H9 (cell line): ENCODE measurements at regions not wholly inside any gene's neighbourhood (a gene's known extent, or its start where the extent isn't known, plus 50 kb on each side); places are given as distances from the start of the nearest gene placed in this dataset.

Experiments used
- DNase-seq: peaks from one replicate; pipeline ENCODE4 v3.0.0-alpha.2; 2017
- H2AFZ ChIP-seq: one replicate; pipeline ENCODE4 v1.6.1; 2013; ENCODE audit warnings: mild to moderate bottlenecking, low read length, control low read depth, moderate library complexity
- H2AK5ac ChIP-seq: 2 replicates; pipeline ENCODE4 v1.6.1; 2013; ENCODE audit warnings: low read length, control low read depth, mixed read lengths; ENCODE audit not compliant: insufficient read length
- H2BK120ac ChIP-seq: one replicate; pipeline ENCODE4 v1.6.1; 2013; ENCODE audit warnings: low read depth, mild to moderate bottlenecking, low read length, control low read depth, inconsistent platforms; ENCODE audit not compliant: poor library complexity, severe bottlenecking
- H2BK12ac ChIP-seq: 2 replicates; pipeline ENCODE4 v1.6.1; 2013; ENCODE audit warnings: low read length, control low read depth, mixed read lengths, low read depth; ENCODE audit not compliant: insufficient read length
- H2BK15ac ChIP-seq: 2 replicates; pipeline ENCODE4 v1.6.1; 2013; ENCODE audit warnings: low read depth, low read length, control low read depth
- H2BK20ac ChIP-seq: one replicate; pipeline ENCODE4 v1.6.1; 2013; ENCODE audit warnings: low read depth, mild to moderate bottlenecking, low read length, control low read depth, inconsistent platforms; ENCODE audit not compliant: poor library complexity, severe bottlenecking
- H2BK5ac ChIP-seq: 2 replicates; pipeline ENCODE4 v1.6.1; 2013; ENCODE audit warnings: low read length, control low read depth, mixed read lengths; ENCODE audit not compliant: insufficient read length
- H3K14ac ChIP-seq: 2 replicates; pipeline ENCODE4 v1.6.1; 2013; ENCODE audit warnings: low read length, control low read depth; ENCODE audit not compliant: insufficient read depth
- H3K18ac ChIP-seq: 2 replicates; pipeline ENCODE4 v1.6.1; 2013; ENCODE audit warnings: low read depth, mild to moderate bottlenecking, mixed read lengths, low read length, control low read depth; ENCODE audit not compliant: insufficient read length
- H3K23ac ChIP-seq: 2 replicates; pipeline ENCODE4 v1.6.1; 2013; ENCODE audit warnings: low read length, control low read depth, mixed read lengths, low read depth; ENCODE audit not compliant: insufficient read length
- H3K23me2 ChIP-seq: 2 replicates; pipeline ENCODE4 v1.6.1; 2013; ENCODE audit warnings: low read depth, mild to moderate bottlenecking, mixed read lengths, low read length, control low read depth; ENCODE audit not compliant: insufficient read length, poor library complexity, severe bottlenecking
- H3K27ac ChIP-seq: 2 replicates; pipeline ENCODE4 v1.5.1; 2013; ENCODE audit warnings: low read length, control low read depth, mixed read lengths, low read depth; ENCODE audit not compliant: insufficient read length
- H3K27me3 ChIP-seq: 2 replicates; pipeline ENCODE4 v1.6.1; 2013; ENCODE audit warnings: low read length, control low read depth, inconsistent platforms; ENCODE audit not compliant: insufficient read depth
- H3K4ac ChIP-seq: 2 replicates; pipeline ENCODE4 v1.6.1; 2013; ENCODE audit warnings: low read depth, mild to moderate bottlenecking, control low read depth, inconsistent platforms, low read length, moderate library complexity
- H3K4me1 ChIP-seq: 2 replicates; pipeline ENCODE4 v1.6.1; 2013; ENCODE audit warnings: low read length, control low read depth, inconsistent platforms; ENCODE audit not compliant: insufficient read depth
- H3K4me2 ChIP-seq: 2 replicates; pipeline ENCODE4 v1.6.1; 2013; ENCODE audit warnings: low read length, control low read depth, mixed read lengths; ENCODE audit not compliant: insufficient read length, insufficient read depth
- H3K56ac ChIP-seq: 2 replicates; pipeline ENCODE4 v1.6.1; 2013; ENCODE audit warnings: low read depth, mild to moderate bottlenecking, mixed read lengths, low read length, control low read depth; ENCODE audit not compliant: insufficient read length
- H3K79me1 ChIP-seq: 2 replicates; pipeline ENCODE4 v1.6.1; 2013; ENCODE audit warnings: low read depth, mild to moderate bottlenecking, moderate library complexity, low read length, control low read depth, inconsistent platforms; ENCODE audit not compliant: insufficient read depth, poor library complexity, severe bottlenecking
- H3K79me2 ChIP-seq: 2 replicates; pipeline ENCODE4 v1.6.1; 2013; ENCODE audit warnings: low read length, control low read depth, inconsistent platforms; ENCODE audit not compliant: insufficient read depth
- H3K9ac ChIP-seq: 2 replicates; pipeline ENCODE4 v1.6.1; 2013; ENCODE audit warnings: low read length, control low read depth, mixed read lengths; ENCODE audit not compliant: insufficient read length; ENCODE audit errors: extremely low read depth
- H3K9me3 ChIP-seq: one replicate; pipeline ENCODE4 v1.6.1; 2013; ENCODE audit warnings: low read depth, low read length, inconsistent platforms; ENCODE audit not compliant: control insufficient read depth
- H3T11ph ChIP-seq: one replicate; pipeline ENCODE4 v1.6.1; 2013; ENCODE audit warnings: mild to moderate bottlenecking, low read length, control low read depth, inconsistent platforms
- H4K20me1 ChIP-seq: one replicate; pipeline ENCODE4 v1.6.1; 2013; ENCODE audit not compliant: control insufficient read depth, insufficient read length, insufficient read depth
- H4K5ac ChIP-seq: 2 replicates; pipeline ENCODE4 v1.6.1; 2013; ENCODE audit warnings: low read depth, mild to moderate bottlenecking, mixed read lengths, low read length, control low read depth; ENCODE audit not compliant: insufficient read length
- H4K8ac ChIP-seq: replicated peaks from 2 replicates; pipeline ENCODE4 v1.6.1; 2013; ENCODE audit warnings: low read length, control low read depth, mixed read lengths, low read depth; ENCODE audit not compliant: insufficient read length
- H4K91ac ChIP-seq: 2 replicates; pipeline ENCODE4 v1.6.1; 2013; ENCODE audit warnings: low read depth, mild to moderate bottlenecking, moderate library complexity, mixed read lengths, low read length, control low read depth; ENCODE audit not compliant: insufficient read length
- H3K27ac Mint-ChIP-seq, 3 experiments: 2 replicates in 2 of 3; 3 replicates in 1 of 3; pipeline ENCODE4 v1.8.0; 2020 to 2021; ENCODE audit warnings: mixed read lengths in 3 of 3, mild to moderate bottlenecking in 1 of 3, moderate library complexity in 1 of 3
- H3K27me3 Mint-ChIP-seq: 2 replicates; pipeline ENCODE4 v1.8.0; 2021; ENCODE audit warnings: low read depth, mild to moderate bottlenecking, moderate library complexity, mixed read lengths
- H3K36me3 Mint-ChIP-seq, 3 experiments: 2 replicates in 2 of 3; 3 replicates in 1 of 3; pipeline ENCODE4 v1.8.0; 2020 to 2021; ENCODE audit warnings: low read depth in 3 of 3, mixed read lengths in 3 of 3; ENCODE audit not compliant: insufficient read depth in 1 of 3
- H3K4me1 Mint-ChIP-seq, 2 experiments: 2 replicates each; pipeline ENCODE4 v1.8.0; 2020; ENCODE audit warnings: mixed read lengths in 2 of 2
- H3K4me3 Mint-ChIP-seq, 2 experiments: 2 replicates in 1 of 2; 3 replicates in 1 of 2; pipeline ENCODE4 v1.8.0; 2020 to 2021; ENCODE audit warnings: mild to moderate bottlenecking in 2 of 2, mixed read lengths in 2 of 2, moderate library complexity in 1 of 2
- H3K9me3 Mint-ChIP-seq, 2 experiments: 2 replicates in 1 of 2; 3 replicates in 1 of 2; pipeline ENCODE4 v1.8.0; 2020; ENCODE audit warnings: mild to moderate bottlenecking in 2 of 2, mixed read lengths in 2 of 2, moderate library complexity in 1 of 2
- WGBS: extraction: QIAGEN DNeasy Blood & Tissue Kit; methylation state at CpG from one replicate; pipeline ENCODE4 v1.1.7; 2013; ENCODE audit warnings: missing lambda C conversion rate, low lambda C conversion rate, mixed read lengths; ENCODE audit not compliant: insufficient read length; ENCODE audit errors: extremely low coverage; 5-methylcytosine and 5-hydroxymethylcytosine counted together
- TF ChIP-seq, protein P1 (sequence below): fragments of 200-600 bp; sonication (generic); conservative IDR thresholded peaks from 3 replicates; pipeline ENCODE4 v1.8.0; 2021; ENCODE audit warnings: antibody characterized with exemption, mild to moderate bottlenecking

DNA sequence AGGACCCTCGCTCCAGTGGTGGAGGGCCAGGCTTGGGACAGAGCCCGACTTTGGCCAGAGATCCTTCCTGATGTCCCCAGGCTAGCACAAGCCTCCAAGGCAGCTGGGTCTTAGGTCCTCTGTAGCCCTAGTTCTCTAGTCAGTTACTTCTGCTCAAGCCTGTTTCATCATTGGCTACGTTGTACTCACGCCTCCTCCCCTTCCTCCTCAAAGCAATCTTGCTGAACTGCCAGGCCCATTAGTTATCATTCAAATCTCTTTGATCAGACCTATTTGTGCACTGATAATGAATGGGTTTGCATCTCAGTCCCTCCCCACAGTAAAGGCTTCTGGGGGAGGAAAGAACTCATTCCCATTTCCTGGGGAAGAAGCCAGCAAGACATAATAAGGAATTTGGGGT, 256.8 kb downstream of the NFATC2 start:
- Histone ChIP-seq H3K27ac (no peak overlapping the region), H2BK15ac (no peak overlapping the region), H2BK5ac (no peak overlapping the region), H2BK120ac (no peak overlapping the region), H3T11ph (no peak overlapping the region), H3K9me3 (no peaks in the 10 kb centered on the region), H4K5ac (no peak overlapping the region), H3K79me2 (no peaks in the 10 kb centered on the region), H3K4ac (no peak overlapping the region), H3K79me1 (no peaks in the 10 kb centered on the region), H3K27me3 (no peaks in the 10 kb centered on the region), H4K91ac (no peak overlapping the region), H3K23me2 (no peaks in the 10 kb centered on the region), H4K20me1 (no peaks in the 10 kb centered on the region), H3K14ac (no peak overlapping the region), H2BK20ac (no peak overlapping the region), H3K18ac (no peak overlapping the region), H2BK12ac (no peak overlapping the region), H3K9ac (no peak overlapping the region), H3K56ac (no peak overlapping the region), H3K4me1 (no peaks in the 10 kb centered on the region; the same call in 1 of the 2 replicates), H3K4me2 (no peak overlapping the region), H2AK5ac (no peak overlapping the region), H4K8ac (no peak overlapping the region), H2AFZ (no peak overlapping the region), H3K23ac (no peak overlapping the region)
- no peak for DNase-seq
- no peak overlapping the region for H3K4me3 Mint-ChIP-seq
- TF ChIP-seq, protein P1, sequence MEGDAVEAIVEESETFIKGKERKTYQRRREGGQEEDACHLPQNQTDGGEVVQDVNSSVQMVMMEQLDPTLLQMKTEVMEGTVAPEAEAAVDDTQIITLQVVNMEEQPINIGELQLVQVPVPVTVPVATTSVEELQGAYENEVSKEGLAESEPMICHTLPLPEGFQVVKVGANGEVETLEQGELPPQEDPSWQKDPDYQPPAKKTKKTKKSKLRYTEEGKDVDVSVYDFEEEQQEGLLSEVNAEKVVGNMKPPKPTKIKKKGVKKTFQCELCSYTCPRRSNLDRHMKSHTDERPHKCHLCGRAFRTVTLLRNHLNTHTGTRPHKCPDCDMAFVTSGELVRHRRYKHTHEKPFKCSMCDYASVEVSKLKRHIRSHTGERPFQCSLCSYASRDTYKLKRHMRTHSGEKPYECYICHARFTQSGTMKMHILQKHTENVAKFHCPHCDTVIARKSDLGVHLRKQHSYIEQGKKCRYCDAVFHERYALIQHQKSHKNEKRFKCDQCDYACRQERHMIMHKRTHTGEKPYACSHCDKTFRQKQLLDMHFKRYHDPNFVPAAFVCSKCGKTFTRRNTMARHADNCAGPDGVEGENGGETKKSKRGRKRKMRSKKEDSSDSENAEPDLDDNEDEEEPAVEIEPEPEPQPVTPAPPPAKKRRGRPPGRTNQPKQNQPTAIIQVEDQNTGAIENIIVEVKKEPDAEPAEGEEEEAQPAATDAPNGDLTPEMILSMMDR = no peak
- H3K4me1 Mint-ChIP-seq = peaks cover 10 to 21% of the 10 kb centered on the region in 2 experiments; a peak in 3 of 4 replicates
- H3K27me3 Mint-ChIP-seq = no peaks in the 10 kb centered on the region; the same call in 1 of the 2 replicates
- H3K36me3 Mint-ChIP-seq = no peaks in the 10 kb centered on the region
- peak overlapping the region in 1 of 3 experiments; percentile 37; a peak in 1 of 7 replicates for H3K27ac Mint-ChIP-seq
- H3K9me3 Mint-ChIP-seq = peaks cover 4 to 6% of the 10 kb centered on the region in 2 experiments; a peak in 2 of 5 replicates
- WGBS = no CpG with 5 or more reads among the region's 4 CpGs
